K562 (cell line): ENCODE measurements at regions not wholly inside any gene's neighbourhood (a gene's known extent, or its start where the extent isn't known, plus 50 kb on each side); places are given as distances from the start of the nearest gene placed in this dataset.

Experiments
- ATAC-seq: fragments of 200-7000 bp; cut with Tn5 transposase; 3 replicates; pipeline ENCODE4 v1.9.1; 2020; ENCODE audit warnings: moderate library complexity
- BruUV-seq: library from RNA; stranded (reverse); fragments of 400-500 nt; replicated peaks from 2 replicates; lab custom pipeline; 2021; lab: Mats Ljungman, UMichigan
- CTCF ChIA-PET: fragments of 300-600 bp; formaldehyde crosslinking; extraction: SDS; loops from one replicate; lab custom pipeline; 2021; ENCODE audit warnings: low intra/inter-chr PET ratio; lab: Yijun Ruan, JAX
- POLR2A ChIA-PET: fragments of 300-600, 350-650 bp; sonication (Branson Sonifier 250); formaldehyde crosslinking; extraction: SDS; loops from one replicate; lab custom pipeline; 2021; ENCODE audit warnings: antibody characterized with exemption, inconsistent platforms; lab: Yijun Ruan, JAX
- DNase-seq, 4 experiments: peaks; one replicate each; pipeline versions ENCODE4 v3.0.0 to v3.0.0-alpha.2; 2011 to 2018; ENCODE audit warnings: low spot score in 3 of 4, mixed read lengths in 3 of 4; ENCODE audit errors: extremely low read depth in 1 of 4
- FAIRE-seq: peaks from 2 replicates; lab custom pipeline; 2011; peaks lifted over from hg19 to GRCh38; lab: Jason Lieb, UNC
- H2AFZ ChIP-seq: 2 replicates; pipeline ENCODE4 v1.6.0; 2011; ENCODE audit warnings: low read depth, low read length, control low read depth, inconsistent platforms
- H3K27ac ChIP-seq: fragments of 200-600 bp; 3 replicates; pipeline ENCODE4 v1.8.0; 2011; ENCODE audit warnings: low read depth, mild to moderate bottlenecking, control low read depth, inconsistent platforms, low read length, moderate library complexity, mixed read lengths; ENCODE audit errors: extremely low read depth
- H3K27me3 ChIP-seq, 2 experiments: fragments of 300-600 bp in 1 of 2; 2 replicates in 1 of 2; 3 replicates in 1 of 2; pipeline versions ENCODE4 v1.6.0 to v1.8.0; 2011; ENCODE audit warnings: inconsistent platforms in 2 of 2, low read length in 2 of 2, mild to moderate bottlenecking in 1 of 2, mixed read lengths in 1 of 2, moderate library complexity in 1 of 2; ENCODE audit not compliant: control insufficient read depth in 2 of 2, insufficient read depth in 2 of 2
- H3K36me3 ChIP-seq: fragments of 300-600 bp; 3 replicates; pipeline ENCODE4 v1.8.0; 2011; ENCODE audit warnings: mild to moderate bottlenecking, low read length, inconsistent platforms; ENCODE audit not compliant: control insufficient read depth, insufficient read depth
- H3K4me1 ChIP-seq, 2 experiments: fragments of 200-600 bp in 1 of 2; replicated peaks in 1 of 2; 2 replicates in 1 of 2; 3 replicates in 1 of 2; pipeline versions ENCODE4 v1.5.1 to v1.8.0; 2011; ENCODE audit warnings: inconsistent platforms in 2 of 2, low read length in 2 of 2, mild to moderate bottlenecking in 1 of 2, mixed read lengths in 1 of 2, moderate library complexity in 1 of 2; ENCODE audit not compliant: control insufficient read depth in 2 of 2, insufficient read depth in 2 of 2
- H3K4me2 ChIP-seq: 2 replicates; pipeline ENCODE4 v1.6.1; 2011; ENCODE audit warnings: low read length, control low read depth, inconsistent platforms, mixed read lengths; ENCODE audit not compliant: insufficient read depth
- H3K4me3 ChIP-seq: fragments of 200-600 bp; sonication (generic), shearing (Covaris generic); 2 replicates; pipeline ENCODE4 v1.5.1; 2016; ENCODE audit warnings: control low read depth, inconsistent platforms
- H3K79me2 ChIP-seq: fragments of 200-600 bp; 3 replicates; pipeline ENCODE4 v1.8.0; 2011; ENCODE audit warnings: low read length, inconsistent platforms; ENCODE audit not compliant: control insufficient read depth, insufficient read depth
- H3K9ac ChIP-seq, 2 experiments: 2 replicates each; pipeline versions ENCODE4 v1.6.0 to v1.6.1; 2011; ENCODE audit warnings: low read depth in 2 of 2, low read length in 2 of 2, control low read depth in 1 of 2, inconsistent platforms in 1 of 2, mild to moderate bottlenecking in 1 of 2, mixed read lengths in 1 of 2; ENCODE audit not compliant: insufficient read depth in 1 of 2
- H3K9me1 ChIP-seq: one replicate; pipeline ENCODE4 v1.6.0; 2011; ENCODE audit warnings: inconsistent platforms, mild to moderate bottlenecking, low read length, moderate library complexity; ENCODE audit not compliant: control insufficient read depth, insufficient read depth
- H3K9me3 ChIP-seq: replicated peaks from 2 replicates; pipeline ENCODE4 v1.5.1; 2011; ENCODE audit warnings: low read depth, low read length, inconsistent platforms; ENCODE audit not compliant: control insufficient read depth, insufficient read depth
- H4K20me1 ChIP-seq: replicated peaks from 2 replicates; pipeline ENCODE4 v1.6.1; 2011; ENCODE audit warnings: low read length, inconsistent platforms, mixed read lengths; ENCODE audit not compliant: control insufficient read depth, insufficient read depth
- KAT7 ChIP-seq: sonication (generic); formaldehyde crosslinking; IDR thresholded peaks from 2 replicates; pipeline ENCODE4 v1.8.0; 2022; ENCODE audit warnings: missing genetic modification reagents, mild to moderate bottlenecking, borderline replicate concordance
- NFXL1 ChIP-seq: fragments of 450-650 bp; formaldehyde crosslinking; IDR thresholded peaks from 2 replicates; pipeline ENCODE4 v1.4.0; 2021; ENCODE audit warnings: mild to moderate bottlenecking
- POU5F1 ChIP-seq: fragments of 150-350 bp; IDR thresholded peaks from 2 replicates; pipeline ENCODE4 v1.6.1; 2014; ENCODE audit warnings: borderline replicate concordance, low read length, low read depth, mild to moderate bottlenecking; ENCODE audit not compliant: partially characterized antibody
- THRAP3 ChIP-seq: fragments of 450-650 bp; IDR thresholded peaks from 2 replicates; pipeline ENCODE4 v1.6.1; 2016; ENCODE audit warnings: mild to moderate bottlenecking, inconsistent platforms, borderline replicate concordance
- ZC3H11A ChIP-seq: IDR thresholded peaks from 2 replicates; pipeline ENCODE4 v1.6.1; 2012; ENCODE audit warnings: low read depth, low read length, improper control_type of control experiment
- ZNF232 ChIP-seq: sonication (generic); formaldehyde crosslinking; IDR thresholded peaks from 2 replicates; pipeline ENCODE4 v1.8.0; 2022; ENCODE audit warnings: mild to moderate bottlenecking, missing genetic modification reagents
- ZNF347 ChIP-seq: fragments of 450-650 bp; formaldehyde crosslinking; IDR thresholded peaks from 2 replicates; pipeline ENCODE4 v1.4.0; 2020; ENCODE audit warnings: low read depth, mild to moderate bottlenecking, moderate library complexity
- WGBS: fragments of 100-300 bp; shearing (Covaris generic); methylation state at CpG from one replicate; pipeline ENCODE4 v1.1.6; 2016; ENCODE audit warnings: low coverage, mixed read lengths; ENCODE audit not compliant: insufficient coverage; ENCODE audit errors: missing lambda C conversion rate; 5-methylcytosine and 5-hydroxymethylcytosine counted together
- in situ Hi-C: fragments of 300-500 bp; cut with MboI; formaldehyde crosslinking; loops from 4 replicates; pipeline ENCODE4 v1.15.0; 2018; ENCODE audit warnings: inconsistent platforms, mixed read lengths
- intact Hi-C: fragments of 100-400 bp; cut with micrococcal nuclease; formaldehyde crosslinking; loops from 2 replicates; pipeline ENCODE4 v1.14.2; 2022
- TF ChIP-seq, protein P1 (sequence below): sonication (generic); formaldehyde crosslinking; IDR thresholded peaks from 2 replicates; pipeline ENCODE4 v1.8.0; 2022; ENCODE audit warnings: mild to moderate bottlenecking, missing genetic modification reagents
- TF ChIP-seq, protein P2 (sequence below): fragments of 450-650 bp; formaldehyde crosslinking; IDR thresholded peaks from 2 replicates; pipeline ENCODE4 v1.4.0; 2020; ENCODE audit warnings: mild to moderate bottlenecking, moderate library complexity

DNA sequence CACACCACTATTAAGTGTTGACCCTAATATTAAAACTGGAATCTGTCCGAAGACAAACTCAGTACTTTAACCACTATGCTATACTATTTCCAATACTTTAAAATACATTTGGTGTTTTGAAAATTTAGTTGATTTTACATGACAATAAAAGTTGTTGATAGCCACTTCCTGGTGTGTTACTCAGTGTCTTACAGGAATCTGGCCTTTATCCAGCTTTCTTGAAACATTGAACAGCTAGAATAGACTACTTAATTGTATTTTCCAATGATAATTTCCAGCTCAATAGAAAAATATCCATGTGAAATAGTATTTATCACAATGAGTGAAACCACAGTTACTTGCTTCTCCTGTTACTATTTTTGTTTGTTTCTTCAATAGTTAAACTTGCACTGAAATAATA is 369.6 kb upstream of the ADGRL4 start:
- BruUV-seq: no TSS peak
- in situ Hi-C loops: no loop called here
- ChIA-PET POLR2A (no interaction called here), CTCF (no interaction called here)
- H3K4me2 ChIP-seq: no peak overlapping the region
- no peak overlapping the region for H2AFZ ChIP-seq
- FAIRE-seq (no peak), ATAC-seq (no peak), DNase-seq (no peak)
- no peaks in the 10 kb centered on the region for H3K9me3 ChIP-seq
- H4K20me1 ChIP-seq: no peaks in the 10 kb centered on the region
- intact Hi-C loops: no loop called here
- 0% methylated on average over 1 of the region's 1 CpG for WGBS
- TF ChIP-seq, protein P1, sequence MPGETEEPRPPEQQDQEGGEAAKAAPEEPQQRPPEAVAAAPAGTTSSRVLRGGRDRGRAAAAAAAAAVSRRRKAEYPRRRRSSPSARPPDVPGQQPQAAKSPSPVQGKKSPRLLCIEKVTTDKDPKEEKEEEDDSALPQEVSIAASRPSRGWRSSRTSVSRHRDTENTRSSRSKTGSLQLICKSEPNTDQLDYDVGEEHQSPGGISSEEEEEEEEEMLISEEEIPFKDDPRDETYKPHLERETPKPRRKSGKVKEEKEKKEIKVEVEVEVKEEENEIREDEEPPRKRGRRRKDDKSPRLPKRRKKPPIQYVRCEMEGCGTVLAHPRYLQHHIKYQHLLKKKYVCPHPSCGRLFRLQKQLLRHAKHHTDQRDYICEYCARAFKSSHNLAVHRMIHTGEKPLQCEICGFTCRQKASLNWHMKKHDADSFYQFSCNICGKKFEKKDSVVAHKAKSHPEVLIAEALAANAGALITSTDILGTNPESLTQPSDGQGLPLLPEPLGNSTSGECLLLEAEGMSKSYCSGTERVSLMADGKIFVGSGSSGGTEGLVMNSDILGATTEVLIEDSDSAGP (CRISPR knock-in tag): no peak
- TF ChIP-seq KAT7: no peak
- TF ChIP-seq ZNF232 (CRISPR knock-in tag): no peak
- TF ChIP-seq POU5F1: no peak
- TF ChIP-seq THRAP3: no peak
- no peak for TF ChIP-seq NFXL1 (CRISPR knock-in tag)
- no peak for TF ChIP-seq ZNF347 (CRISPR knock-in tag)
- TF ChIP-seq, protein P2, sequence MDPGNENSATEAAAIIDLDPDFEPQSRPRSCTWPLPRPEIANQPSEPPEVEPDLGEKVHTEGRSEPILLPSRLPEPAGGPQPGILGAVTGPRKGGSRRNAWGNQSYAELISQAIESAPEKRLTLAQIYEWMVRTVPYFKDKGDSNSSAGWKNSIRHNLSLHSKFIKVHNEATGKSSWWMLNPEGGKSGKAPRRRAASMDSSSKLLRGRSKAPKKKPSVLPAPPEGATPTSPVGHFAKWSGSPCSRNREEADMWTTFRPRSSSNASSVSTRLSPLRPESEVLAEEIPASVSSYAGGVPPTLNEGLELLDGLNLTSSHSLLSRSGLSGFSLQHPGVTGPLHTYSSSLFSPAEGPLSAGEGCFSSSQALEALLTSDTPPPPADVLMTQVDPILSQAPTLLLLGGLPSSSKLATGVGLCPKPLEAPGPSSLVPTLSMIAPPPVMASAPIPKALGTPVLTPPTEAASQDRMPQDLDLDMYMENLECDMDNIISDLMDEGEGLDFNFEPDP (CRISPR knock-in tag): no peak
- TF ChIP-seq ZC3H11A: no peak
- no peak overlapping the region for H3K9ac ChIP-seq
- H3K27ac ChIP-seq: no peak overlapping the region
- no peaks in the 10 kb centered on the region for H3K9me1 ChIP-seq
- no peaks in the 10 kb centered on the region for H3K36me3 ChIP-seq
- no peaks in the 10 kb centered on the region for H3K79me2 ChIP-seq
- no peaks in the 10 kb centered on the region for H3K4me1 ChIP-seq
- H3K4me3 ChIP-seq: no peak overlapping the region
- no peaks in the 10 kb centered on the region for H3K27me3 ChIP-seq
